CD4-positive, alpha-beta T cell treated with Interleukin-10 for 1 hour (primary cell): ENCODE measurements at regions not wholly inside any gene's neighbourhood (a gene's known extent, or its start where the extent isn't known, plus 50 kb on each side); places are given as distances from the start of the nearest gene placed in this dataset.

Experiments used
- DNase-seq: peaks from one replicate; pipeline ENCODE4 v3.0.0-alpha.2; 2020

DNA sequence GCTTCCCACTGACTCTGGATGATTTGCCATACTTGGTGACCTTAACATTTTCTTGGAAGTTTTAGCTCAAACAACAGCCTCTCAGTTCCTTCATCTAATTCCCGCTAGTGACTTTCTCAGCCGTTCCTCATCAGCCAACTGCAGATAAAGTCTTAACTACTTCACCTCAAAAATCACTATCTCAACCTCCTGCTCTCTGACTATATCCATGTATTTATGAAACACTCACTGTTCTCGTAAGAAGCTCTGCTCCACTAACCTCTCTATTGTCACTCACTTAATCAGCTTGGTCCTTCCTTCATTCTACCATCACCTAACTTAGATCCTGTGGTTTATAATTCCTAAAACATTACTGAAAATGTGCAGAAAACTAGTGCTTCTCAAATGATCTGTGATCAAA, 1551.6 kb downstream of the MRPL39 start:
- DNase-seq, result no peak

DNA sequence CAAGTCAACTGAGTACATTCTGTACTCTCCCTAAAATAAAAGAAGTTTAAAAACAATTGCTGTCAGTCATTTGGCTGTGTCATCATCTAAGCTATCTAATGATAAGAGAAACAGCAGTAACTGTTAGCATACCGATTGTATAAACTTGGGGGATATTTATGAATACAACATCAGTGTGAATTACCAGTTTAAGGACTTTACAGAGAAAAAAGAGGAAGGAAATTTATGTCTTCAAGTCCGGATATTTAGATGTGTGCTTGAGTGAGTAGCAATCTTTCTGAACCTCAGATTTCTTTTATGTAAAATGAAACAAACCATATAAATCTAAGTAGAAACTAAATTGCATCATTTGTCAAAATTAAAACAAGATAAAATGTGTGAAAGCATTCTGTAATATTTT, 1557.0 kb downstream of the MRPL39 start:
- DNase-seq, result no peak

DNA sequence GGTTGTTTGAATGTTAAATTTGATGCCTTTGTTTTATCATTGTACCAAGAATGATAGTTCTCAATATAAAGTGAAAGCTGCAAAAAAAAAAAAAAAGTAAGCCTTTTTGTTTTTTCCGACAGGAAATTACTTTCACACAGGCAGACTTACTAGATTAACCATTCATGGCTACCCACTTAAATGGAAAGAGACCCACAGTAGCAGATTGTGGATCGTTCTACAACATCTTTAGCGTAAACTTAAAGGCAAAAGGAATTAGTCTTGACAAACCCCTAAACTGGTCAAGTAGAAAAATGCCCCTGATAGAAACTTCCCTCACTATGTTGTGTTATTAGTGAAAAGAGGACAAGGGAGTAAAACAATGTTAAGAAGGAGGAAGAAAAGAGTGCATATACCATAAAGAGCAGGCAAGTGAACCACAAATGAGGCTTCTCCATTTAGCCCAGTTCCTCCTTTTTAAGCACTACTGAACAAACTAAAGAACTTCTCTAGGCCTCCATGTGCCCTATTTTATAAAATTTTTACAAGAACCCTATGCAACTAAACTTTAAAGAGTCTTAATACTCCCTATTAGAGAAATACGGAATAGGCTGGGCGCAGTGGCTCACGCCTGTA, 1560.3 kb downstream of the MRPL39 start:
- DNase-seq, result no peak

DNA sequence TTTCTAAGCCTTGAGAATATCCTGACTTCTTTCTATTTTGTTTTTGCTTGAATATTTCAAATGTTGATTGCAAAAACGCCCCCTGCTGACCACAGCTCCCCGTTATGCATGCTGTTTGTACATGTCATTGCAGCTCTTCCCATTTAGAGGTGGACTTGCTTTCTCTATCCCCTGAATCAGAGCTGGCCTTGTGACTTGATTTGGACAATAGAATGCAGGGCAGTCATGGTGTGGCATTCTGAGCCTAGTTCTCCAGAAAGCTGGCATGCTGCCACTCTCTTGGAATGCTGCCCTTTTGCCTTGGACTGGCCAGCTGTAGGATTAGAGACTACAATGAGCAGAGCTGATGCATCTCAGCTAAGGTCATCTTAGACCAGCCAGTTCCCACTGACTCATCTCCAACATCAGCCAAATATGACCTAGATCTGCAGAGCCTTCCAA, 1561.5 kb downstream of the MRPL39 start:
- DNase-seq, result peak; percentile 2

DNA sequence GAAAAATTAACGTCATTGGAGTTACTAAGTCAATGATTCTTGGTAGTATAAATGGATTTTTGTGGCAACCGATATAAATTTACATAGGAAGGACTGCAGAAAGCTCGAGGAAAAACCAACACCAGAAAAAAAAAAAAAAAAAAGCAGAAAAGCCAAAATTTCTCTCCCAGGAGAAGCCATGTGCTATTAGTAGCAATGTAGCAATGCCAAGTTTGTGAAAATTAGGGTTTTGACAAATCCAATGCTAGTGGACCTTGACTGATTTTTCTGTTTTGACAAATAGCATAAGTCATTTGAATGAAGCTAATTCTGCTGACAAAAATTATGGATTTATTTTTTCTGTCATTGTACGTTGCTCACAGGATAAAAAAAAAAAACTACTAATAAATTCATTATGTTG, 1561.9 kb downstream of the MRPL39 start:
- no peak for DNase-seq

DNA sequence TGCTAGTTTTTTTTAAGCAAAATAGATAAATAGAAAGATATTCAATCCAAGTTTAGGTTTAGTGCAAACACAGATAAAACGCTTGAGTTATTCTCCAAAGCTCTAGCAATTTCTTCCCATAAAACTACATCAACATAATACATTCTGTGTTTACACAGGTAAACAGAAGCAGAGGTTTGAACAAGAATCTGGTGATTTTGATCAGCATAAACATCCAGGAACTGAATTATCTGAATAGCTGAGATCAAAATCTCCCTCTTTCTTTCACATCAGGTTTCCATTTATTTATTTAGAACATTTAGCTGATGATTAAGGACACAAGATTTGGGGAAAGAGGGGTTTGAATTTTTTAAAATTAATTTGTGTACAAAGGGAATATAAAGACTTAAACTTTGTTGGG, 1564.6 kb downstream of the MRPL39 start:
- no peak for DNase-seq

DNA sequence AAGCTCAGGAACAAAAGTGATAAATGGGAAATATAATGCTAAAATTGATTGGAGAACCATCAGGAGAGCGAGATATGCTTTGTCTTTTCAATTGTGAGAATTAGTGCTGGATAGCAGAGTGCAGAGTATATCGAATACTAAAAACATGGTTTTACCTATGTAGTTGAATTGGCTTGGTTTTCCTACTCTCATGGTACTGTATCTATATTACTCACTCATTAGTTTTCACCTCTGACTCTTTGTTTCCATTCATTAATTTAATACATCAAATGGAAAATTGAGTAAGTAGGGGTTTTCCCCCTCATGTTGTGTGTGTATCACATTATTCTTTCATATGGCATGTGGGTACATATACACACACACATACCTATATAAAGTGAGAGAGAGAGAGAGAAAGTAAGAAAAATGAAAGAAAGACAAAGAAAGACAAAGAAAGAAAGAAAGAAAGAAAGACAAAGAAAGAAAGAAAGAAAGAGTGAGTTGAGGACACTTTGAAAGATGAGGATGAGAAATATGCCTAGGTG, 1574.5 kb downstream of the MRPL39 start:
- no peak for DNase-seq

DNA sequence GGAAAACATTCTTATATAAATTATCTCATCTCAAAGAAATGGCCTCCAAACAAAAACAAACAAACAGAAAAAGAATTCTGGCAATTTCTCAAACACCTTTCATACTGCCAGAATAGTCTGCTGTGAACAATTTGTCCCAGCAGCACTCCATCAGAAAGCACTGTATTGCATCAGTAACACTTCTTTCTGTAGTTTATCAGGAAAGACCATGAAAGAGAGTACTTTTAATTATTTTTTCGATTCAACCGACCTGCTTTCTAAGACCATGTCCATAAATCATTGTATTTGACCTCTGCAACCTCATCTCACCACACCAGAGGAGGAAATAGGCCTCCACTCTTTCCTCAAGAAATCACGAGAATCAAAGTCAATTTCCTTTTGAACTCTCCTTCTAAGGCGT, 1579.9 kb downstream of the MRPL39 start:
- DNase-seq, result no peak

DNA sequence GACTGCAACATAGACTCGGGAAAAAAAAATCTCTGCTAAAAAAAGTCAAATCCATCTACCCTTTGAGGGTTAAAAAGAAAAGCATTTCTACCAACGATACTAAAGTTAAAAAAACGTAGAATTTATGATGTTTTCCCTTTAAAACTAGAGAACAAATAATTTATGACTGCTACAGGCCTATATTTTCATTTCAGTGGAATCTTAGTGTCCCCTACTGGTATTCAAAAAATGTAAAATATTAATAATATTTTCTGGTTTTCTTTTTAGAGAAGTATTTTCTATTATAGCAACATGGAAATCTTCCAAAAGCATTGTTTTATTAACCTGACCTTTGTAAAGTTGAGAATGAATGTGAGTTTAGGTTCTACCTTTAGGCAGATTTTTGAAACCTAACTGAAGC, 1582.2 kb downstream of the MRPL39 start:
- DNase-seq, result no peak

DNA sequence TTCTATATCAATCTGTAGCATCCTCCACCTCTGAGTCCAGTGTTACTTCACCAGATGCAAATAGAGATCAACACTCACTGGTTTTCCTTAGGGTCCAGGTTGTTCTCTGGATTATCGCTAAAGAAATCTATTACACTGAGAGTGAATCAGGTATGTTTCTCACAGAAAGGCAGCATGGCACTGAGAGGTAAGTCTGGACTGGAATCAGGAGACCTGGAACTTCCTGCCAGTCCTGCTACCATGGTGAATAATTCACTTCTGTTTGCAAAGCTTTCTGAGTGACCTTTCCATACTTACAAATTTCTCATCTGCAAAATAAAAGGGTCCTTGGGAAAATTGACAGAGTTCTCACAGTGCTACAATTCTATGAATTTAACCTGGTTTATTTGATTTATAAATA, 1583.3 kb downstream of the MRPL39 start:
- DNase-seq, result no peak

DNA sequence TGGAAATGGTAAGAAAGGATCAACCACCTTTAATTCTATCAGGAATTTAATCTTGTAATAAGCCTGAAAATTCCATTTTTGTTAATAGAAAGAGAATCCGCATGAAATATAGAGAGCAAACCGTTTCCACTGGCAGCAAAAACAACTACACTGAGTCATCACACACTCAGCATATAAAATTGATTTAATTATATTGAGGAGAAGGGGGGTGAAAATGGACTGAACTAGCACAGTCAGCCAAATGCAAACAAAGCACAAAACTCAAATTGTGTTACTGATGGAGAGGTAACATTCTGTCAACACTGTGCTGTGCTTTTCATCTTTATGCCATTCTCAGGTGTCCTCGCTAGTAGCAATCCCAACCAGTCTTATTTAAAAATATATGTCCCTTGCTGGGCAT, 1583.9 kb downstream of the MRPL39 start:
- no peak for DNase-seq

DNA sequence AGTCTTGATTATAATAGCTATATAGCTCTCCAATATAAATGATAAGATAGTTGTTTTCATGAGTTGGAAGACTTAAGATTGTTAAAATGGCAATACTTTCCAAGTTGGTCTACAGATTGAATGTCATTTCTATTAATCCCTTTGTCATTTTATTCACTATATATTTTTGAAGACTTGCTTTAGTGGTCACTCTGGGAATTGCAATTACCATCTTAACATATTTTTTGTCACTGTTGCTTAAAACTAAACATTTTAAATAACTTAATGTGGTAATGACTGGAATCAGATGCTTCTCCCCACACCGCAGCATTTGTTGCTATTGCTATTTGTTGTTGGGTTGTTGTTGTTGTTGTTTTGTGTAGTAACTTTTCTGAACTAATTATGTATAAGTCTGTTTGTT, 1592.9 kb downstream of the MRPL39 start:
- DNase-seq, result no peak

DNA sequence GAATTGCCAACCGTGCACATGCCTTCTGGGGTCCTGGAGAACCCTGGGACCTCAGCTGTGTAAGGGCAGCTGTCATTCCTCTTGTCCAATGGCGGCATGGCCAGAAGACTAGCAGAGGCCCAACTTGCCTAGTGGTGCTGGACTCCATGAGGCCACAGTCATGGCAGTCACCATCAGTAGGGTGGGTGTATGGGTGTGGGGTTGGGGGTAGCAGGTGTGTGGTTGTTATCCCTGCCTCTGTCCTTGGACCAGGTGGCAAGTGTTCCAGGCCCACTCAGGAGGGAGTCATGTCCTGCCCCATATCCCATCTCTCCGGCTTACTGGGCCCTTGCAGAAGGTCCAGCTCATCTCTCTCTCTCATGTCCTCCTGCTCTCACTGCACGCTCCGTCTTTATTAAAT, 1596.2 kb downstream of the MRPL39 start:
- DNase-seq, result no peak

DNA sequence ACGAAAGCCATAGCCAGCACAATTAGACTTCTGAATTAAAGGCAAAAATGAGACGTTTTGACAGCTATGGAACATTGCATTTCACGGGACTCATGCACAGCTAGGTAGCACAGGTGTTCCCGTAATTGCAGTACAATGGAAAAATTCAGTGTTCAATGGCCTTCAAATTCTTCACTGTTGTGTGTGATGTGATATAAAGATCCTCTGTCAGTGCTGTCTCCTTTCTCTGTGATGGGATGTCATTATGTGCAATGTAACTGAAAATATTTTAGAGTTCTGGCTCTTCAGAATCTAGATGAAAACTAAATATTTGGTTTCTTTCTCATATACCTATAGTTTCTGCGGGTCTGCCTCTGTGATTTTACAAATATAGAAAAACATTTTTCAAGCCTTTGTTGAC, 1599.7 kb downstream of the MRPL39 start:
- DNase-seq, result no peak

DNA sequence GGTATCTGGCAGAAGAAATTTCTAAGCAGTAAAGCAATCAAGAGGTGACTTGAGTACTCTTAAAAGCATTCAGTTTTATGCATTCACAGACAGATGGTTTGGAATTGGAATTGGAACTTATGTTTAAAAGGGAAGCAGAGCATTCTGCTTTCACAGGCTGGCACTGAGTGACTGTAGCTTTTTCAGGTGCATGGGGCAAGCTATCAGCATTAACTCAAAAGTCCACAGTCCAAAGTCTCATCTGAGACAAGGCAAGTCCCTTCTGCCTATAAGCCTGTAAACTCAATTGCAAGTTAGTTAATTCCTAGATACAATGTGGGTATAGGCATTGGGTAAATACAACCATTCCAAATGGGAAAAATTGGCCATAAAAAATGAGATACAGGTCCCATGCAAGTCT, 1620.3 kb downstream of the MRPL39 start:
- DNase-seq, result no peak

DNA sequence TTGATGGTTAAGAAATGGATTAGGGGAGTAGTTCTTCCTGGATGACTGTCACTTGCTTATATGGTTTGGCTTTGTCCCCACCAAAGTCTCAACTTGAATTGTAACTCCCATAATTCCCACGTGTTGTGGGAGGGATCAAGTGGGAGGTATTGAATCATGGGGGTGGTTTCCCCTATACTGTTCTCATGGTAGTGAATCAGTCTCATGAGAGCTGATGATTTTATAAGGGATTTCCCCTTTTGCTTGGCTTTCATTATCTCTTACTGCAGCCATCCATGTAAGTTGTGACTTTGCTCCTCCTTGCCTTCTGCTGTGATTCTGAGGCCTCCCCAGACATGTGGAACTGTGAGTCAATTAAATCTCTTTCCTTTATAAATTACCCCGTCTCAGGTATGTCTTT, 1621.1 kb downstream of the MRPL39 start:
- no peak for DNase-seq

DNA sequence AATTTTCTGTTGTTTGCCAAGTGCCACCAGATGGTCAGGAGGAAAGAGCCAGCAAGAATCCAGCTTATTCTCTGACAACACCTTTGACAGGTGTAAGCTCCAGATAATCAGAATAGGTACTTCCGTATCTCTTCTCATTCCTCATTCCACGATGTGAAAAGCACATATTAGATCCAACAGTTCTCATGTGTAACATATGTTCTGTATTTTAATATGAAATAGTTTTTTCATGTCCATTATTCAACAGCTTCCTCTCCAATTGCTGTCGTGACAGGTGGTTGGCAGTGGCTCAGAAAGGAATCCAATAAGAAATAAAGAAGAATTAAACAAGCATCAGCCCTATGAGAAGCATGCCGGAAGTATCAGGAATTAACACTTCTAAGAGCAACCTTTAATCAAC, 1624.7 kb downstream of the MRPL39 start:
- DNase-seq, result no peak

DNA sequence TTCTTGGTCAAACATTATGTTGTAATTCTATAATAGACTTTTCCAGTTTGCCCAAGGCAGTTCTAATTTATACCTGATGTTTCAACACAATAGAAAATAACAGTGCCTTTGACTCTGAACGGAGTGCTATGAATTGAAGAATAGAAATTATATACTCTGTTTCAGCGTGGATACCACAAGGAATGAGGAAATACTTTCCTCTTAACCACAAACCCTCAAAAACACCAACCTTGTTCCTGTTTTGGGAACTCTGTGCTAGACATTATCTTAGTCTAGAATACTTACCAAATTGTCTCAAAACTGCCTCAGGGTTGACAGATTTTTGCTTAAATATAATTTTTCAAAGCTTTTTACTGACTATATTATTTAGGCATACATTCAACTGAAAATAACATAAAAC, 1629.3 kb downstream of the MRPL39 start:
- DNase-seq, result no peak

DNA sequence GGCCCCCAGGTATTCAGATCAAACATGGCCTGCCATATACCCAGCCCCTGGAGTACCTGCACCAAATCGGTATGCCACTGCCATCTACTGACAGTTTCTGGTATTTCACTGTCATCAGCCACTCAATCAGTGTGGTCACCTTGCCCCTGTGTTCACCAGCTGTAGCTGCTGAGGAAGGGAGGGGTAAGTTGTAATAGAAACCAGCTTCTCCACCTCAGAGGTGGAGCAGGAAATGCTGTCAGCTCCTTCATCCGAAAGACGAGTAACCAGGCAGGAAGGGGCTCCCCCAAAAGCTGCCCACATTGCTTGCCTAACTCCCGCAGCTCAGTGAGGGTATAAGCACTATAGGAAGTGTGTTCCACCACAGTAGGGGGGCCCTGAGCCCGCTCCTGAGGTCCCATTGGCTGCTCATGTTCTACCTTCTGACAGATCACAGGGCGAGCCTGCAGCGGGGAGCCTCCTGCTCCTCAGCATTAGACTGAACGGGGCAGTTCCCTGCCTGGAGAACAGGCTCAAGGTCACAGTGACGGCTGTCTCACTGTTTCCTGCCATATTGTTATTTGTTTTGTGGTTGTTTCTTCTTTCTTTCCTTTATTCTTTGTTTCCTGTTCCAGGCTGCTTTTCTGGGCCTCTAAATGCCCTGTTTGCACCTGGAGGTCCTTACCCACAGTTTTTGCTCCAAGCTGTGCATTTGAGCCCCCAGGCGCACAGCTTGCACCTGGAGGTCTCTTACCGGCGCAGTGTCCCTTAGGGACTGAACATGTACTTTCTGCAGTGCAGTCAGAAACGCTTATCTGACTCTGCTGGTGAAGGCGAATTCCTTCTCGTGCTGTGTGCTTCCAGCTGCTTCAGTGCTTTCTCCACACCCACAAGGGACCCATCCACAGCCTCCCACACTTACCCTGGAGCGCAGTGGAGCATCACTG, 1638.3 kb downstream of the MRPL39 start:
- DNase-seq, result peak; percentile 87

DNA sequence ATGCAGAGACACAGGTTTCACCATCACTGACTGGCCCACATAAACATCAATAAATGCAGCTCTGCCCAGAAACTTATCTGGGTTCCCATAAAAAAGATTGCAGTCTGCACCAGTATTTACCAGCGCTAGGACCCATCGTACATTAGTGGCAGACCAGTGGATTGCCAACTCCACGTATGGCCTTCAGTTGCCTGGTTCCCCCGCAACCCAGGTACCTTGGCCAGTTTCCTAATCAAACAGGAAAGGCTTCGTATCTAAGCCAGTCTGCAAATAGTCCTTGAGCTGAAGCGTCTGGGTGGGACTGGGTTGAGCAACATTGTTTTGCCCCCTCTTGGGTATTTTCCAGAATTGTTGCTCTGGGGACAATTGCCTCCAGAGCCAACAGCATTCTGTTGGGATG, 1639.3 kb downstream of the MRPL39 start:
- no peak for DNase-seq

DNA sequence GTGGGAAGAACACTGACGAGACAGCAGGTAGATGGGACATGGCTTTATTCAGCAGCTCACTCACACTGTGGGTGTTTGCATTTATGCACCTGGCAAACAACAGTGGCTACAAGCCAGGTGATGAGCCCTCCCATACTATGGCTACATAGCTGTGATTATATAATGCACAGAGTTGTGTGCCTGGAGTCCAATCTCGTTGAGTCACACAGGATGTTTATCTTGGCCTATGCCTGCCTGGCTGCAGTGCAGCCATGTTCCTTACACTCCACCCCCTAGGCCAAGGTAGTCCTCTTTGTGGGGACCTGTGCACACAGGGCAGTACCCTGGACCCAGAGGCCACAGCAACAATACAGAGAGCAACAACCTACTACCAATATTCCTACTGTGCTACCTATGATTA, 1643.8 kb downstream of the MRPL39 start:
- DNase-seq, result no peak

DNA sequence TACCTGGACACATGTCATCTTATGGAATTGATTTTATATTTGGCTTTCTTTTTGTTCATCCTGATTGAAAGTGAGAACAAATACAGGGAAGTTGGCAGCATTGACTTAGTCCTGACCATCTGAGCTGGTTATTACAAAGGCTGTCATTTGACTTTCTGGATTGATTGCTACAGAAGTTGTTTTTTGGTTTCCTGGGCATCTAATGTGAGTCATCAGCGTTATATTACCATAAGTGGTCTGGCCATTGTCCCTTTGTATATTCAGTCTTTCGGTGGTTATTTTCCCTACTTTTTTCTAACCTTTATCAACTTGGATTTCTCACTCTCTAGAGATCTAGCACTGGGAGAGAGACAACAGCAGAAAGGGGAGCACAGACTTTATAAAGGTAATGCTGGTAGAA, 1646.5 kb downstream of the MRPL39 start:
- DNase-seq, result no peak

DNA sequence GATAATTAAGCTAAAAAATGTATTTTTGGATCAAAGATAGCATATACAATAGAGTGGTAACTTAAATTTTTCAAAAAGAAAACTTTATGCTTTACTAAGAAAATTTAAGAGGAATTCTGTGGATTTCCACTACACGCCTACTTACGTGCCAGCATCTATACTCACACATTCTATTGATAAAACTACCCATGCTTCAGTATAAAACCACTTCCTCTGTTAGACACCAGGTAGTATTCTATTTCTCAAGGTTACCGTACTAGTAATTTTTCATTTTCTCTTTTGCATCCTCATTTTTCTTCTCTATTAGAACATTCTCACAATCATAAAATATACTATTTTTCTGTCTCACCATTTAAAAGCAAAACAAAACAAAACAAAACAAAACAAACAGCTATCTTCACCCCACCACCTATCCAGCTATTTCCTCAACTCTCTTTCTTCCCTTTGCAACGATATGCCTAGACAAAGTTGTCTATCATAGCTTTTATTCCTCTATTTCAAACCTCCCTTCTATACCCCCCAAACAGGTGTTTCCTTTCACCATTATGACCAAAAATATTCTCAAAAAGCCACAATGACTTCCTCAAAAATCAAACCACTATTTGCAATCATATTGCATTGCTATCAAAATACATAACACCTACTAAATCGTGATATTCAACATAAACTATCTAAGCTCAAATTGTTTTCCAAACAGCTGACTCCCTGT, 1652.0 kb downstream of the MRPL39 start:
- DNase-seq, result no peak

DNA sequence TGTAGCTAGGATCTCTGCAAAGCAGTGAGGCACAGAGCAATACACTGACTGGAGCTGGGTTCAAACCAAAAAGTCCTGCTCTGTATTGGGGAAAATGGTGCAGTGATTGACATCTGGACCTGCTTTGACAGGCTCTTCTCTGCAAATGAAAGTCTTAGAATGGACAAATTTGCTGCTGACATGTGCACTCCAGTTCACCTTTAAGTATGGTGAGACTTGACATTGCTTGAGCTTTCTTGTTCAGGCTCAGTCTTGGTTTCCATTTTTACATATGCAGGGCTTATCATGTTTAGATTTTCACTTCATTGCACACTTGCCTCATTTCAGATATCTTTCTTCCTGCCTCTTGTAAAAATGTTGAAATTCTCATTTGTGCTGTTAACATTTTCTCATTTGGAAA, 1655.0 kb downstream of the MRPL39 start:
- DNase-seq, result no peak
